H1 (cell line): ENCODE measurements at regions not wholly inside any gene's neighbourhood (a gene's known extent, or its start where the extent isn't known, plus 50 kb on each side); places are given as distances from the start of the nearest gene placed in this dataset.
A peak's percentile ranks its signal among the peaks of the same experiment; 100 is the strongest.

Experiments used
- CTCF ChIA-PET: fragments of 300-600 bp; sonication (Branson Sonifier 250); formaldehyde crosslinking; loops from one replicate; lab custom pipeline; 2021; ENCODE audit not compliant: partially characterized antibody; lab: Charles Lee
- POLR2A ChIA-PET: fragments of 300-600 bp; sonication (Branson Sonifier 250); formaldehyde crosslinking; loops from one replicate; lab custom pipeline; 2021; ENCODE audit warnings: inconsistent platforms; ENCODE audit not compliant: partially characterized antibody; lab: Charles Lee
- DNase-seq, 2 experiments: peaks; one replicate each; pipeline versions ENCODE4 v3.0.0 to v3.0.0-alpha.2; 2010 to 2022; ENCODE audit warnings: low spot score in 2 of 2, low read depth in 1 of 2, mixed read lengths in 1 of 2
- FAIRE-seq: peaks from 2 replicates; lab custom pipeline; 2011; peaks lifted over from hg19 to GRCh38; lab: Jason Lieb, UNC
- H2AFZ ChIP-seq: 2 replicates; pipeline ENCODE4 v1.8.1; 2012; ENCODE audit warnings: low read length, inconsistent platforms
- H2AK5ac ChIP-seq: 2 replicates; pipeline ENCODE4 v1.6.1; 2013; ENCODE audit warnings: low read depth, low read length
- H2BK120ac ChIP-seq: replicated peaks from 2 replicates; pipeline ENCODE3; 2013; ENCODE audit warnings: low read depth, low read length, inconsistent platforms
- H2BK12ac ChIP-seq: 2 replicates; pipeline ENCODE4 v1.6.1; 2013; ENCODE audit warnings: low read depth, low read length
- H2BK15ac ChIP-seq: 2 replicates; pipeline ENCODE4 v1.6.1; 2013; ENCODE audit warnings: low read length
- H2BK20ac ChIP-seq: 2 replicates; pipeline ENCODE4 v1.6.1; 2013; ENCODE audit warnings: low read length
- H2BK5ac ChIP-seq: 2 replicates; pipeline ENCODE4 v1.6.1; 2013; ENCODE audit warnings: low read depth, low read length
- H3K14ac ChIP-seq: 2 replicates; pipeline ENCODE4 v1.6.1; 2013; ENCODE audit warnings: inconsistent platforms; ENCODE audit not compliant: insufficient read length
- H3K18ac ChIP-seq: 2 replicates; pipeline ENCODE4 v1.6.1; 2013; ENCODE audit warnings: low read length; ENCODE audit errors: extremely low read depth
- H3K23ac ChIP-seq: 2 replicates; pipeline ENCODE4 v1.6.1; 2013; ENCODE audit warnings: inconsistent platforms; ENCODE audit not compliant: insufficient read length
- H3K23me2 ChIP-seq: 2 replicates; pipeline ENCODE4 v1.6.1; 2013; ENCODE audit warnings: low read depth, low read length
- H3K27ac ChIP-seq: 2 replicates; pipeline ENCODE4 v1.6.1; 2011; ENCODE audit warnings: low read depth, low read length, inconsistent platforms
- H3K27me3 ChIP-seq, 4 experiments: replicated peaks in 1 of 4; 1 replicate in 1 of 4; 2 replicates in 3 of 4; pipeline versions ENCODE4 v1.6.1 to v1.8.1; 2011 to 2013; ENCODE audit warnings: low read length in 3 of 4, mild to moderate bottlenecking in 3 of 4, inconsistent platforms in 2 of 4, mixed read lengths in 2 of 4, moderate library complexity in 1 of 4; ENCODE audit not compliant: control insufficient read depth in 3 of 4, insufficient read depth in 3 of 4; ENCODE audit errors: extremely low read depth in 1 of 4
- H3K36me3 ChIP-seq, 4 experiments: 2 replicates each; pipeline versions ENCODE4 v1.6.1 to v1.8.1; 2011 to 2013; ENCODE audit warnings: mild to moderate bottlenecking in 4 of 4, low read length in 3 of 4, moderate library complexity in 2 of 4, control low read depth in 1 of 4, inconsistent platforms in 1 of 4; ENCODE audit not compliant: insufficient read depth in 4 of 4, control insufficient read depth in 2 of 4
- H3K4ac ChIP-seq: replicated peaks from 2 replicates; pipeline ENCODE3; 2013; ENCODE audit warnings: low read length, low read depth, mixed read lengths, inconsistent platforms; ENCODE audit not compliant: insufficient read length
- H3K4me1 ChIP-seq, 4 experiments: replicated peaks in 1 of 4; 1 replicate in 1 of 4; 2 replicates in 3 of 4; pipeline versions ENCODE4 v1.6.1 to v1.8.1; 2011 to 2013; ENCODE audit warnings: low read length in 3 of 4, inconsistent platforms in 2 of 4, mixed read lengths in 1 of 4; ENCODE audit not compliant: insufficient read depth in 4 of 4, control insufficient read depth in 3 of 4
- H3K4me2 ChIP-seq, 2 experiments: 2 replicates each; pipeline versions ENCODE4 v1.6.1 to v1.8.1; 2011 to 2013; ENCODE audit warnings: low read depth in 2 of 2, low read length in 2 of 2, control low read depth in 1 of 2, inconsistent platforms in 1 of 2, mild to moderate bottlenecking in 1 of 2; ENCODE audit not compliant: insufficient read depth in 1 of 2
- H3K4me3 ChIP-seq, 4 experiments: fragments of 200-600, 300-600 bp in 1 of 4; sonication (generic), shearing (Covaris generic), sonication (Bioruptor Twin) in 1 of 4; 2 replicates each; pipeline versions ENCODE4 v1.5.1 to v1.8.1; 2011 to 2016; ENCODE audit warnings: low read length in 4 of 4, low read depth in 3 of 4, control low read depth in 2 of 4, inconsistent platforms in 2 of 4, mild to moderate bottlenecking in 2 of 4, mixed read lengths in 1 of 4, moderate library complexity in 1 of 4; ENCODE audit not compliant: insufficient read depth in 2 of 4; ENCODE audit errors: extremely low read depth in 1 of 4
- H3K56ac ChIP-seq: replicated peaks from 2 replicates; pipeline ENCODE3; 2013; ENCODE audit warnings: low read depth, mild to moderate bottlenecking, mixed read lengths, low read length, inconsistent platforms; ENCODE audit not compliant: insufficient read length
- H3K79me1 ChIP-seq: 2 replicates; pipeline ENCODE4 v1.6.1; 2013; ENCODE audit warnings: low read depth, low read length, control low read depth
- H3K79me2 ChIP-seq, 2 experiments: 2 replicates each; pipeline versions ENCODE4 v1.6.1 to v1.8.1; 2012 to 2013; ENCODE audit warnings: low read length in 2 of 2, mild to moderate bottlenecking in 2 of 2, inconsistent platforms in 1 of 2; ENCODE audit not compliant: insufficient read depth in 2 of 2, control insufficient read depth in 1 of 2
- H3K9ac ChIP-seq, 4 experiments: replicated peaks in 1 of 4; 1 replicate in 1 of 4; 2 replicates in 3 of 4; pipeline versions ENCODE4 v1.6.1 to v1.8.1; 2011 to 2013; ENCODE audit warnings: low read depth in 3 of 4, low read length in 3 of 4, control low read depth in 2 of 4, mild to moderate bottlenecking in 2 of 4, moderate library complexity in 2 of 4, inconsistent platforms in 1 of 4; ENCODE audit errors: extremely low read depth in 1 of 4
- H3K9me3 ChIP-seq, 2 experiments: 2 replicates each; pipeline versions ENCODE4 v1.6.1 to v1.8.1; 2012 to 2013; ENCODE audit warnings: mild to moderate bottlenecking in 2 of 2, moderate library complexity in 2 of 2, control low read depth in 1 of 2, inconsistent platforms in 1 of 2, low read depth in 1 of 2, low read length in 1 of 2, mixed read lengths in 1 of 2; ENCODE audit not compliant: insufficient read depth in 2 of 2
- H4K20me1 ChIP-seq, 2 experiments: replicated peaks in 1 of 2; 2 replicates each; pipeline versions ENCODE3 to v1.8.1; 2011 to 2013; ENCODE audit warnings: inconsistent platforms in 2 of 2, low read length in 2 of 2, mild to moderate bottlenecking in 1 of 2; ENCODE audit not compliant: insufficient read depth in 2 of 2, control insufficient read depth in 1 of 2
- H4K5ac ChIP-seq: 2 replicates; pipeline ENCODE4 v1.6.1; 2013; ENCODE audit warnings: low read length, low read depth, mixed read lengths, inconsistent platforms; ENCODE audit not compliant: insufficient read length
- H4K8ac ChIP-seq: 2 replicates; pipeline ENCODE4 v1.8.0; 2013; ENCODE audit warnings: mild to moderate bottlenecking, moderate library complexity, low read length, inconsistent platforms; ENCODE audit not compliant: insufficient read depth; ENCODE audit errors: extremely low read depth
- H4K91ac ChIP-seq: replicated peaks from 2 replicates; pipeline ENCODE3; 2013; ENCODE audit warnings: low read length, mixed read lengths, inconsistent platforms; ENCODE audit not compliant: insufficient read length
- MAFK ChIP-seq: IDR thresholded peaks from 2 replicates; pipeline ENCODE4 v1.6.1; 2012; ENCODE audit warnings: low read depth, mild to moderate bottlenecking, improper control_type of control experiment, low read length
- POU5F1 ChIP-seq: IDR thresholded peaks from 2 replicates; pipeline ENCODE4 v1.6.1; 2011; ENCODE audit warnings: low read depth, mild to moderate bottlenecking, low read length, moderate library complexity
- WGBS, 2 experiments: shearing (Covaris generic) in 1 of 2; methylation state at CpG; one replicate each; pipeline versions ENCODE4 v1.1.6 to v1.1.7; 2013 to 2015; ENCODE audit warnings: low lambda C conversion rate in 2 of 2, mixed read lengths in 2 of 2, inconsistent platforms in 1 of 2, low coverage in 1 of 2, missing lambda C conversion rate in 1 of 2; ENCODE audit not compliant: insufficient replicate concordance in 2 of 2, insufficient coverage in 1 of 2, insufficient read length in 1 of 2; ENCODE audit errors: extremely low coverage in 1 of 2, missing lambda C conversion rate in 1 of 2; 5-methylcytosine and 5-hydroxymethylcytosine counted together

DNA sequence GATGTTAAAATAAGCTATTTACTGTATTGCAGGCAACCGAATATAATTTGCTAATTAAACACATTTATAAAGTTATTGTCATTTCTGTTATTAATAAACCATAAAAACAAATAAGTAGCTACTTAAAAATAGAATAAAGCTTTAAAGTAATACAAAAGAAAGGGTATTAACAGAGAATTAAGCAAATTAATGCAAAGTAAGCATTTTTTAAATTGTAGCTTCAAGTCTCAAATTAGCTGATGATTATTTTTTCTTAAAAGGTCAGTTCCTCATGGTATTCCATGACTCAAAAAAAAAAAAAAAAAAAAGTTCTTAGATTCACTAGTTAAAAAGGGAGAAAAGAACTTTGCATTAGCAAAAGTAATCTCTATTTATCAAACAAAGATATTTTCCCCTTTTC lies 292.5 kb downstream of the SLITRK1 start:
- no peak overlapping the region for H2BK15ac ChIP-seq
- no peak overlapping the region for H3K14ac ChIP-seq
- no peaks in the 10 kb centered on the region for H3K36me3 ChIP-seq
- no peak overlapping the region for H3K9ac ChIP-seq
- H2BK20ac ChIP-seq = no peak overlapping the region
- H4K8ac ChIP-seq = no peak overlapping the region
- no peaks in the 10 kb centered on the region for H3K4me1 ChIP-seq
- no peaks in the 10 kb centered on the region for H3K27me3 ChIP-seq
- no peak overlapping the region for H2AK5ac ChIP-seq
- H3K4ac ChIP-seq = no peak overlapping the region
- no peak overlapping the region for H2BK5ac ChIP-seq
- no peak overlapping the region for H2BK120ac ChIP-seq
- no peaks in the 10 kb centered on the region for H3K23me2 ChIP-seq
- H2AFZ ChIP-seq = no peak overlapping the region
- H3K27ac ChIP-seq = no peak overlapping the region
- FAIRE-seq = no peak
- H3K4me2 ChIP-seq = no peak overlapping the region
- H3K79me2 ChIP-seq = no peaks in the 10 kb centered on the region
- H3K18ac ChIP-seq = no peak overlapping the region
- no peak overlapping the region for H4K5ac ChIP-seq
- H3K56ac ChIP-seq = no peak overlapping the region
- no peaks in the 10 kb centered on the region for H4K20me1 ChIP-seq
- H3K79me1 ChIP-seq = no peaks in the 10 kb centered on the region
- H3K4me3 ChIP-seq = no peak overlapping the region
- 80% methylated on average over 1 of the region's 1 CpG; no CpG with 5 or more reads in 1 of the 2 experiments for WGBS, 2 experiments
- no peak overlapping the region for H4K91ac ChIP-seq
- H2BK12ac ChIP-seq = no peak overlapping the region
- DNase-seq = no peak
- CTCF ChIA-PET = no interaction called here
- POLR2A ChIA-PET = no interaction called here
- no peaks in the 10 kb centered on the region for H3K9me3 ChIP-seq
- no peak for TF ChIP-seq POU5F1
- peak; percentile 82; the same call in 1 of the 2 replicates for TF ChIP-seq MAFK
- H3K23ac ChIP-seq = no peak overlapping the region
